GM18508 (cell line): ENCODE measurements at regions not wholly inside any gene's neighbourhood (a gene's known extent, or its start where the extent isn't known, plus 50 kb on each side); places are given as distances from the start of the nearest gene placed in this dataset.

Experiments used
- ATAC-seq: cut with Tn5 transposase; IDR thresholded peaks from one replicate; pipeline ENCODE4 v1.9.1; 2021; ENCODE audit warnings: moderate number of reproducible peaks; ENCODE audit not compliant: insufficient read depth, unreplicated experiment

GRCh38 chr14:42241101-42241500 is 634.4 kb downstream of the LRFN5 start:
- no peak for ATAC-seq

- no peak for ATAC-seq
Measured at GRCh38 chr14:42229976-42230375, 623.3 kb downstream of the LRFN5 start.

- no peak for ATAC-seq
Measured at GRCh38 chr14:42229294-42229693, 622.6 kb downstream of the LRFN5 start.

- ATAC-seq: no peak
Measured at GRCh38 chr14:42228611-42229010, 621.9 kb downstream of the LRFN5 start.

- no peak for ATAC-seq
Measured at GRCh38 chr14:42224053-42224888, 617.6 kb downstream of the LRFN5 start.

- peak; percentile 90 for ATAC-seq
Measured at GRCh38 chr14:42222924-42223471, 616.3 kb downstream of the LRFN5 start.

GRCh38 chr14:42214981-42215491 is 608.4 kb downstream of the LRFN5 start:
- no peak for ATAC-seq

- ATAC-seq: no peak
Measured at GRCh38 chr14:42200957-42201356, 594.3 kb downstream of the LRFN5 start.

- ATAC-seq: no peak
Measured at GRCh38 chr14:42198010-42198409, 591.3 kb downstream of the LRFN5 start.

GRCh38 chr14:42192738-42193653 is 586.3 kb downstream of the LRFN5 start:
- ATAC-seq: no peak

- ATAC-seq: no peak
Measured at GRCh38 chr14:42190744-42191143, 584.1 kb downstream of the LRFN5 start.

GRCh38 chr14:42187846-42188245 is 581.2 kb downstream of the LRFN5 start:
- no peak for ATAC-seq

- ATAC-seq: no peak
Measured at GRCh38 chr14:42185718-42186117, 579.0 kb downstream of the LRFN5 start.

- ATAC-seq: no peak
Measured at GRCh38 chr14:42174357-42174756, 567.7 kb downstream of the LRFN5 start.

- ATAC-seq: no peak
Measured at GRCh38 chr14:42173206-42173605, 566.5 kb downstream of the LRFN5 start.

GRCh38 chr14:42172304-42172703 is 565.6 kb downstream of the LRFN5 start:
- no peak for ATAC-seq

GRCh38 chr14:42163136-42163535 is 556.5 kb downstream of the LRFN5 start:
- no peak for ATAC-seq

GRCh38 chr14:42159138-42159537 is 552.5 kb downstream of the LRFN5 start:
- ATAC-seq: no peak

GRCh38 chr14:42149609-42150261 is 543.1 kb downstream of the LRFN5 start:
- no peak for ATAC-seq

GRCh38 chr14:42145766-42146165 is 539.1 kb downstream of the LRFN5 start:
- ATAC-seq: no peak
